Neural cell (in vitro differentiated cells): ENCODE measurements at regions not wholly inside any gene's neighbourhood (a gene's known extent, or its start where the extent isn't known, plus 50 kb on each side); places are given as distances from the start of the nearest gene placed in this dataset.
"Not testable (repeated sequence)": the region's sequence is repeated elsewhere in the genome, so short reads cannot be mapped to it uniquely, and the experiment has no call there.

Experiments
- H2AFZ ChIP-seq: fragments of 200-600, 300-800 bp; sonication (generic), shearing (Covaris generic); 2 replicates; pipeline ENCODE4 v1.6.0; 2014; ENCODE audit warnings: low read depth, mild to moderate bottlenecking, antibody characterized with exemption, low read length, moderate library complexity
- H3F3A ChIP-seq: fragments of 200-600 bp; shearing (Covaris generic); 2 replicates; pipeline ENCODE4 v1.6.1; 2016; ENCODE audit warnings: mild to moderate bottlenecking, moderate library complexity, mixed read lengths, antibody characterized with exemption, low read length; ENCODE audit not compliant: insufficient read depth, poor library complexity, severe bottlenecking
- H3K27ac ChIP-seq: fragments of 200-600, 300-800 bp; sonication (generic), shearing (Covaris generic); 2 replicates; pipeline ENCODE4 v1.5.1; 2014; ENCODE audit warnings: mild to moderate bottlenecking, low read length, moderate library complexity
- H3K27me3 ChIP-seq: fragments of 300-800, 200-600 bp; sonication (generic), shearing (Covaris generic); 2 replicates; pipeline ENCODE4 v1.6.0; 2014; ENCODE audit warnings: mild to moderate bottlenecking, low read depth, low read length, moderate library complexity; ENCODE audit not compliant: insufficient read depth
- H3K36me3 ChIP-seq: fragments of 300-800, 200-600 bp; sonication (generic), shearing (Covaris generic); 2 replicates; pipeline ENCODE4 v1.5.1; 2014; ENCODE audit warnings: mild to moderate bottlenecking, antibody characterized with exemption, low read length, moderate library complexity; ENCODE audit not compliant: insufficient read depth
- H3K4me2 ChIP-seq: fragments of 300-800, 200-600 bp; sonication (generic), shearing (Covaris generic); 2 replicates; pipeline ENCODE4 v1.6.0; 2014; ENCODE audit warnings: mild to moderate bottlenecking, low read length
- H3K4me3 ChIP-seq: fragments of 300-800, 200-600 bp; sonication (generic), shearing (Covaris generic); 2 replicates; pipeline ENCODE4 v1.5.1; 2014; ENCODE audit warnings: mild to moderate bottlenecking, low read length, moderate library complexity
- H3K79me2 ChIP-seq: fragments of 200-600 bp; shearing (Covaris generic); replicated peaks from 2 replicates; pipeline ENCODE4 v1.6.0; 2014; ENCODE audit warnings: mild to moderate bottlenecking, low read length, moderate library complexity; ENCODE audit not compliant: insufficient read depth
- H3K9ac ChIP-seq: fragments of 300-800, 200-600 bp; sonication (generic), shearing (Covaris generic); 2 replicates; pipeline ENCODE4 v1.6.1; 2016; ENCODE audit warnings: mild to moderate bottlenecking, low read length, mixed read lengths
- H3K9me2 ChIP-seq: fragments of 200-600 bp; shearing (Covaris generic); 2 replicates; pipeline ENCODE4 v1.6.1; 2016; ENCODE audit warnings: mild to moderate bottlenecking, low read length, mixed read lengths; ENCODE audit not compliant: insufficient read depth
- H3K9me3 ChIP-seq: fragments of 200-600, 300-800 bp; sonication (generic), shearing (Covaris generic); 2 replicates; pipeline ENCODE4 v1.6.1; 2016; ENCODE audit warnings: mild to moderate bottlenecking, mixed run types, low read length, moderate library complexity, mixed read lengths
- H4K20me1 ChIP-seq: fragments of 200-600 bp; shearing (Covaris generic); 2 replicates; pipeline ENCODE4 v1.6.1; 2016; ENCODE audit warnings: mild to moderate bottlenecking, mixed run types; ENCODE audit not compliant: insufficient read depth
- CTCF ChIP-seq: fragments of 450-650 bp; IDR thresholded peaks from 2 replicates; pipeline ENCODE4 v1.5.1; 2014; ENCODE audit warnings: antibody characterized with exemption, mild to moderate bottlenecking, moderate library complexity; ENCODE audit not compliant: poor library complexity, severe bottlenecking
- EP300 ChIP-seq: fragments of 450-650 bp; conservative IDR thresholded peaks from 2 replicates; pipeline ENCODE4 v1.6.1; 2014; ENCODE audit warnings: antibody characterized with exemption, mild to moderate bottlenecking, moderate library complexity; ENCODE audit not compliant: poor library complexity, severe bottlenecking
- EZH2 ChIP-seq: fragments of 200-600, 300-800 bp; shearing (Covaris generic), sonication (generic); IDR thresholded peaks from 2 replicates; pipeline ENCODE4 v1.6.1; 2014; ENCODE audit warnings: antibody characterized with exemption, low read length, borderline replicate concordance, mild to moderate bottlenecking; ENCODE audit not compliant: insufficient read depth, poor library complexity, severe bottlenecking
- MXI1 ChIP-seq: fragments of 450-650 bp; conservative IDR thresholded peaks from 2 replicates; pipeline ENCODE4 v1.6.1; 2014; ENCODE audit warnings: antibody characterized with exemption, mild to moderate bottlenecking; ENCODE audit not compliant: poor library complexity, severe bottlenecking
- POLR2AphosphoS5 ChIP-seq: IDR thresholded peaks from 2 replicates; pipeline ENCODE4 v1.6.1; 2012
- RAD21 ChIP-seq: fragments of 450-650 bp; conservative IDR thresholded peaks from 2 replicates; pipeline ENCODE4 v1.6.1; 2014; ENCODE audit warnings: antibody characterized with exemption, mild to moderate bottlenecking, moderate library complexity
- REST ChIP-seq: IDR thresholded peaks from 2 replicates; pipeline ENCODE4 v1.6.1; 2012; ENCODE audit warnings: borderline replicate concordance
- SMC3 ChIP-seq: fragments of 450-650 bp; conservative IDR thresholded peaks from 2 replicates; pipeline ENCODE4 v1.6.1; 2014; ENCODE audit warnings: antibody characterized with exemption, mild to moderate bottlenecking, moderate library complexity; ENCODE audit not compliant: poor library complexity
- TAF1 ChIP-seq: IDR thresholded peaks from 2 replicates; pipeline ENCODE4 v1.6.1; 2012; ENCODE audit warnings: low read depth

- Histone ChIP-seq H3K9me3 (no peaks in the 10 kb centered on the region), H3K9ac (no peak overlapping the region), H3K36me3 (no peaks in the 10 kb centered on the region), H3K4me2 (no peak overlapping the region), H3F3A (no peaks in the 10 kb centered on the region), H3K27ac (no peak overlapping the region), H3K79me2 (no peaks in the 10 kb centered on the region), H3K4me3 (no peak overlapping the region), H3K27me3 (no peaks in the 10 kb centered on the region), H4K20me1 (no peaks in the 10 kb centered on the region), H3K9me2 (no peaks in the 10 kb centered on the region), H2AFZ (no peak overlapping the region)
- TF ChIP-seq EZH2 (no peak), SMC3 (no peak), CTCF (no peak), EP300 (no peak), REST (no peak), MXI1 (no peak), POLR2AphosphoS5 (no peak), RAD21 (no peak), TAF1 (no peak)
These were observed 167.8 kb upstream of the AUTS2 start for GRCh38 chr7:69430384-69431021.

- no peak overlapping the region for H3K9ac ChIP-seq
- no peaks in the 10 kb centered on the region for H3K79me2 ChIP-seq
- no peaks in the 10 kb centered on the region for H4K20me1 ChIP-seq
- H3K36me3 ChIP-seq = no peaks in the 10 kb centered on the region
- TF ChIP-seq REST = no peak
- no peak for TF ChIP-seq EZH2
- TF ChIP-seq TAF1 = no peak
- TF ChIP-seq RAD21 = no peak
- no peak for TF ChIP-seq SMC3
- TF ChIP-seq CTCF = no peak
- no peak for TF ChIP-seq EP300
- TF ChIP-seq MXI1 = no peak
- no peak for TF ChIP-seq POLR2AphosphoS5
- H3F3A ChIP-seq = no peaks in the 10 kb centered on the region
- no peaks in the 10 kb centered on the region for H3K27me3 ChIP-seq
- H3K9me2 ChIP-seq = no peaks in the 10 kb centered on the region
- no peak overlapping the region for H2AFZ ChIP-seq
- no peak overlapping the region for H3K27ac ChIP-seq
- H3K4me2 ChIP-seq = no peak overlapping the region
- no peak overlapping the region for H3K4me3 ChIP-seq
- no peaks in the 10 kb centered on the region for H3K9me3 ChIP-seq
These were observed 166.6 kb upstream of the AUTS2 start for GRCh38 chr7:69431626-69432025.

- H4K20me1 ChIP-seq, H3F3A ChIP-seq, H3K9me2 ChIP-seq, H3K9ac ChIP-seq, H3K4me3 ChIP-seq, H3K36me3 ChIP-seq, H3K9me3 ChIP-seq, H2AFZ ChIP-seq, H3K27ac ChIP-seq, H3K4me2 ChIP-seq, H3K27me3 ChIP-seq, H3K79me2 ChIP-seq: not testable (repeated sequence)
These were observed 166.0 kb upstream of the AUTS2 start for GRCh38 chr7:69432276-69432675.
